Breast epithelium (tissue), 4 donors: ENCODE measurements at regions not wholly inside any gene's neighbourhood (a gene's known extent, or its start where the extent isn't known, plus 50 kb on each side); places are given as distances from the start of the nearest gene placed in this dataset.

Experiments
- DNase-seq, 2 donors: peaks; one replicate each; pipeline ENCODE4 v3.0.0-alpha.2; 2019; ENCODE audit warnings: low spot score in 2 of 2
- H3K27ac ChIP-seq, 2 donors: fragments of 200-600 bp; sonication (generic) in 1 of 2; one replicate each; pipeline ENCODE4 v1.5.1; 2016 to 2019; ENCODE audit warnings: mild to moderate bottlenecking in 1 of 2
- H3K27me3 ChIP-seq, 2 donors: fragments of 200-600 bp; sonication (generic) in 1 of 2; one replicate each; pipeline versions ENCODE4 v1.5.1 to v1.6.0; 2017 to 2019; ENCODE audit warnings: control low read depth in 1 of 2, mild to moderate bottlenecking in 1 of 2
- H3K36me3 ChIP-seq: fragments of 200-600 bp; one replicate; pipeline ENCODE4 v1.5.1; 2019
- H3K4me1 ChIP-seq, 2 donors: fragments of 200-600 bp; sonication (generic); one replicate each; pipeline ENCODE4 v1.5.1; 2016 to 2019; ENCODE audit warnings: control low read depth in 1 of 2
- H3K4me3 ChIP-seq, 3 donors: fragments of 200-600 bp; sonication (generic); 1 replicate in 2 of 3; 2 replicates in 1 of 3; pipeline ENCODE4 v1.5.1; 2016 to 2019; ENCODE audit warnings: mild to moderate bottlenecking in 3 of 3, moderate library complexity in 2 of 3
- H3K9me3 ChIP-seq, 2 donors: fragments of 200-600 bp; sonication (generic) in 1 of 2; one replicate each; pipeline ENCODE4 v1.5.1; 2016 to 2019; ENCODE audit warnings: control low read depth in 1 of 2
- CTCF ChIP-seq, 3 donors: fragments of 450-650 bp; IDR thresholded peaks; one replicate each; pipeline ENCODE4 v1.5.1; 2016 to 2017; ENCODE audit warnings: antibody characterized with exemption in 3 of 3, mild to moderate bottlenecking in 3 of 3, moderate library complexity in 3 of 3
- POLR2A ChIP-seq: fragments of 450-650 bp; IDR thresholded peaks from one replicate; pipeline ENCODE4 v1.6.1; 2016; ENCODE audit warnings: antibody characterized with exemption, mild to moderate bottlenecking, moderate library complexity
- POLR2AphosphoS5 ChIP-seq, 3 donors: sonication (generic); formaldehyde crosslinking; IDR thresholded peaks; one replicate each; pipeline ENCODE4 v1.6.1; 2017; ENCODE audit warnings: antibody characterized with exemption in 3 of 3
- intact Hi-C: fragments of 100-400 bp; cut with DNase I; formaldehyde crosslinking; loops from one replicate; pipeline ENCODE4 v1.15.1; 2023; ENCODE audit warnings: low total_unique reads

- no peak for TF ChIP-seq POLR2AphosphoS5 (IDR thresholded peaks at IDR 0.05)
- no peak for TF ChIP-seq POLR2A
- no peak for TF ChIP-seq CTCF (IDR thresholded peaks at IDR 0.05)
- peaks cover 0 to 29% of the 10 kb centered on the region in 2 donors for H3K27me3 ChIP-seq
- no peaks in the 10 kb centered on the region for H3K9me3 ChIP-seq
- H3K4me3 ChIP-seq = no peak overlapping the region
- no peaks in the 10 kb centered on the region for H3K36me3 ChIP-seq
- DNase-seq = peak in 1 of 2 donors; percentile 14
- no peak overlapping the region for H3K27ac ChIP-seq
- H3K4me1 ChIP-seq = no peaks in the 10 kb centered on the region
- intact Hi-C loops = no loop called here
Measured at GRCh38 chr1:36570006-36570405, 87.3 kb upstream of the CSF3R start.

- intact Hi-C loops = no loop called here
- H3K27ac ChIP-seq = no peak overlapping the region
- TF ChIP-seq POLR2AphosphoS5 (IDR thresholded peaks at IDR 0.05) (no peak), POLR2A (no peak), CTCF (IDR thresholded peaks at IDR 0.05) (no peak)
- H3K9me3 ChIP-seq = no peaks in the 10 kb centered on the region
- DNase-seq = peak in 1 of 2 donors; percentile 41
- H3K4me3 ChIP-seq = no peak overlapping the region
- H3K36me3 ChIP-seq = no peaks in the 10 kb centered on the region
- H3K4me1 ChIP-seq = no peaks in the 10 kb centered on the region
- H3K27me3 ChIP-seq = peaks cover 0 to 7% of the 10 kb centered on the region in 2 donors
Measured at GRCh38 chr1:36567601-36568341, 85.1 kb upstream of the CSF3R start.

GRCh38 chr1:36565576-36566501 lies 83.1 kb upstream of the CSF3R start:
- intact Hi-C loops = no loop called here
- H3K4me3 ChIP-seq = no peak overlapping the region
- no peaks in the 10 kb centered on the region for H3K36me3 ChIP-seq
- H3K9me3 ChIP-seq = no peaks in the 10 kb centered on the region
- H3K27me3 ChIP-seq = no peaks in the 10 kb centered on the region
- H3K4me1 ChIP-seq = no peaks in the 10 kb centered on the region
- H3K27ac ChIP-seq = no peak overlapping the region
- DNase-seq = peak in 1 of 2 donors; percentile 46
- TF ChIP-seq POLR2AphosphoS5 (IDR thresholded peaks at IDR 0.05) (no peak), CTCF (IDR thresholded peaks at IDR 0.05) (no peak), POLR2A (no peak)

- no peaks in the 10 kb centered on the region for H3K27me3 ChIP-seq
- H3K4me1 ChIP-seq = no peaks in the 10 kb centered on the region
- peak in 1 of 2 donors; percentile 14 for DNase-seq
- H3K4me3 ChIP-seq = no peak overlapping the region
- no peaks in the 10 kb centered on the region for H3K36me3 ChIP-seq
- TF ChIP-seq CTCF (IDR thresholded peaks at IDR 0.05) = no peak
- TF ChIP-seq POLR2A = no peak
- no peak for TF ChIP-seq POLR2AphosphoS5 (IDR thresholded peaks at IDR 0.05)
- H3K27ac ChIP-seq = no peak overlapping the region
- intact Hi-C loops = no loop called here
- H3K9me3 ChIP-seq = no peaks in the 10 kb centered on the region
Measured at GRCh38 chr1:36562181-36562685, 79.5 kb upstream of the CSF3R start.

- Histone ChIP-seq H3K36me3 (no peaks in the 10 kb centered on the region), H3K4me3 (no peak overlapping the region), H3K27ac (no peak overlapping the region), H3K9me3 (no peaks in the 10 kb centered on the region), H3K4me1 (no peaks in the 10 kb centered on the region), H3K27me3 (no peaks in the 10 kb centered on the region)
- TF ChIP-seq CTCF (IDR thresholded peaks at IDR 0.05) = no peak
- TF ChIP-seq POLR2AphosphoS5 (IDR thresholded peaks at IDR 0.05) = no peak
- no peak for TF ChIP-seq POLR2A
- intact Hi-C loops = no loop called here
- DNase-seq = peak in 1 of 2 donors; percentile 9
Measured at GRCh38 chr1:36561361-36561724, 78.6 kb upstream of the CSF3R start.
